ENCODE measurements at regions not wholly inside any gene's neighbourhood (a gene's known extent, or its start where the extent isn't known, plus 50 kb on each side); places are given as distances from the start of the nearest gene placed in this dataset.

GRCh38 chr5:124664287-124664686 is 82.2 kb downstream of the ZNF608 start:
- TF ChIP-seq CTCF (IDR thresholded peaks at IDR 0.05) = no peak
- no peak for TF ChIP-seq POLR2A (IDR thresholded peaks at IDR 0.05)

Data from right lobe of liver (tissue), 4 donors.